Keratinocyte (primary cell): ENCODE measurements at regions not wholly inside any gene's neighbourhood (a gene's known extent, or its start where the extent isn't known, plus 50 kb on each side); places are given as distances from the start of the nearest gene placed in this dataset.

Experiments
- DNase-seq: peaks from one replicate; pipeline ENCODE4 v3.0.0-alpha.2; 2011; ENCODE audit warnings: low read depth, missing footprints, low spot score
- FAIRE-seq: peaks from 2 replicates; lab custom pipeline; 2011; peaks lifted over from hg19 to GRCh38; lab: Jason Lieb, UNC
- H2AFZ ChIP-seq: 2 replicates; pipeline ENCODE4 v1.6.0; 2012; ENCODE audit warnings: low read length, control low read depth, inconsistent platforms; ENCODE audit not compliant: control insufficient read depth
- H3K27ac ChIP-seq: 2 replicates; pipeline ENCODE4 v1.5.1; 2011; ENCODE audit warnings: low read length; ENCODE audit not compliant: control insufficient read depth, insufficient read depth
- H3K27me3 ChIP-seq: 3 replicates; pipeline ENCODE4 v1.6.0; 2011; ENCODE audit warnings: low read length; ENCODE audit not compliant: control insufficient read depth, insufficient read depth; ENCODE audit errors: extremely low read depth
- H3K36me3 ChIP-seq, 2 experiments: 2 replicates in 1 of 2; 3 replicates in 1 of 2; pipeline ENCODE4 v1.5.1; 2011; ENCODE audit warnings: low read length in 2 of 2, mild to moderate bottlenecking in 1 of 2; ENCODE audit not compliant: control insufficient read depth in 2 of 2, insufficient read depth in 2 of 2; ENCODE audit errors: extremely low read depth in 1 of 2
- H3K4me1 ChIP-seq: 3 replicates; pipeline ENCODE4 v1.5.1; 2011; ENCODE audit warnings: low read length; ENCODE audit not compliant: control insufficient read depth, insufficient read depth; ENCODE audit errors: extremely low read depth
- H3K4me2 ChIP-seq: 3 replicates; pipeline ENCODE4 v1.6.0; 2011; ENCODE audit warnings: low read depth, low read length; ENCODE audit not compliant: control insufficient read depth, insufficient read depth; ENCODE audit errors: extremely low read depth
- H3K4me3 ChIP-seq, 3 experiments: fragments of 200-600 bp in 1 of 3; sonication (generic) in 1 of 3; 2 replicates in 2 of 3; 3 replicates in 1 of 3; pipeline ENCODE4 v1.5.1; 2011 to 2016; ENCODE audit warnings: low read length in 3 of 3, mild to moderate bottlenecking in 3 of 3, control low read depth in 2 of 3, inconsistent platforms in 1 of 3, low read depth in 1 of 3, mixed read lengths in 1 of 3, mixed run types in 1 of 3, moderate library complexity in 1 of 3; ENCODE audit not compliant: control insufficient read depth in 2 of 3, insufficient read depth in 2 of 3; ENCODE audit errors: extremely low read depth in 1 of 3
- H3K79me2 ChIP-seq: 2 replicates; pipeline ENCODE4 v1.6.0; 2012; ENCODE audit warnings: low read length; ENCODE audit not compliant: control insufficient read depth, insufficient read depth
- H3K9ac ChIP-seq: 3 replicates; pipeline ENCODE4 v1.6.0; 2011; ENCODE audit warnings: low read length; ENCODE audit not compliant: control insufficient read depth, insufficient read depth; ENCODE audit errors: extremely low read depth
- H3K9me1 ChIP-seq: 3 replicates; pipeline ENCODE4 v1.6.0; 2011; ENCODE audit warnings: low read length; ENCODE audit not compliant: control insufficient read depth, insufficient read depth; ENCODE audit errors: extremely low read depth
- H3K9me3 ChIP-seq: 2 replicates; pipeline ENCODE4 v1.5.1; 2012; ENCODE audit warnings: low read depth, low read length; ENCODE audit not compliant: control insufficient read depth
- H4K20me1 ChIP-seq: 3 replicates; pipeline ENCODE4 v1.6.0; 2011; ENCODE audit warnings: low read length; ENCODE audit not compliant: control insufficient read depth, insufficient read depth; ENCODE audit errors: extremely low read depth
- CTCF ChIP-seq, 3 experiments: IDR thresholded peaks in 1 of 3; conservative IDR thresholded peaks in 1 of 3; optimal IDR thresholded peaks in 1 of 3; 2 replicates in 2 of 3; 3 replicates in 1 of 3; pipeline versions ENCODE3 to v1.5.1; 2011; ENCODE audit warnings: low read length in 3 of 3, mild to moderate bottlenecking in 3 of 3, moderate library complexity in 2 of 3, control low read depth in 1 of 3, inconsistent platforms in 1 of 3; ENCODE audit not compliant: insufficient read depth in 2 of 3; ENCODE audit errors: extremely low read depth in 1 of 3
- EZH2 ChIP-seq: IDR thresholded peaks from one replicate; pipeline ENCODE4 v1.6.1; 2012; ENCODE audit warnings: inconsistent platforms, mild to moderate bottlenecking, low read length, moderate library complexity
- dilution Hi-C: fragments of 300-500 bp; cut with MboI; formaldehyde crosslinking; loops from one replicate; pipeline ENCODE4 v1.7.0; 2020; ENCODE audit warnings: low sequenced_read_pairs; ENCODE audit not compliant: extremely low pct_ligation_motif_present

- no peak overlapping the region for H3K4me3 ChIP-seq
- no peaks in the 10 kb centered on the region for H3K4me1 ChIP-seq
- DNase-seq (no peak), FAIRE-seq (no peak)
- no peak overlapping the region for H2AFZ ChIP-seq
- no peak for TF ChIP-seq EZH2
- no peak overlapping the region for H3K27ac ChIP-seq
- H3K9me3 ChIP-seq = no peaks in the 10 kb centered on the region
- H3K79me2 ChIP-seq = no peaks in the 10 kb centered on the region
- H3K27me3 ChIP-seq = no peaks in the 10 kb centered on the region
- no peaks in the 10 kb centered on the region for H3K36me3 ChIP-seq
- dilution Hi-C loops = no loop called here
- no peak overlapping the region for H3K4me2 ChIP-seq
- no peak overlapping the region for H3K9ac ChIP-seq
- no peaks in the 10 kb centered on the region for H4K20me1 ChIP-seq
- no peaks in the 10 kb centered on the region for H3K9me1 ChIP-seq
Observed at GRCh38 chr11:45593992-45594391, 71.4 kb downstream of the CHST1 start.

GRCh38 chr11:45592636-45593035 is 72.8 kb downstream of the CHST1 start:
- Histone ChIP-seq H3K4me2 (no peak overlapping the region), H2AFZ (no peak overlapping the region), H3K4me3 (no peak overlapping the region), H3K4me1 (no peaks in the 10 kb centered on the region), H3K27ac (no peak overlapping the region), H4K20me1 (no peaks in the 10 kb centered on the region), H3K9me3 (no peaks in the 10 kb centered on the region), H3K9me1 (no peaks in the 10 kb centered on the region), H3K79me2 (no peaks in the 10 kb centered on the region), H3K36me3 (no peaks in the 10 kb centered on the region), H3K9ac (no peak overlapping the region), H3K27me3 (no peaks in the 10 kb centered on the region)
- dilution Hi-C loops = no loop called here
- FAIRE-seq (no peak), DNase-seq (no peak)
- TF ChIP-seq EZH2 (no peak), CTCF (optimal IDR thresholded peaks at IDR 0.05 in 1 of 3, IDR thresholded peaks at IDR 0.05 in 1 of 3, conservative IDR thresholded peaks at IDR 0.05 in 1 of 3; ENCODE audit: extremely low read depth in 1 of 3, insufficient read depth in 2 of 3, low read length in 3 of 3) (no peak)

- Histone ChIP-seq H3K4me2 (no peak overlapping the region), H3K27me3 (no peaks in the 10 kb centered on the region), H3K4me3 (no peak overlapping the region), H3K9me1 (no peaks in the 10 kb centered on the region), H3K79me2 (no peaks in the 10 kb centered on the region), H3K4me1 (no peaks in the 10 kb centered on the region), H3K9me3 (no peaks in the 10 kb centered on the region), H4K20me1 (no peaks in the 10 kb centered on the region), H3K27ac (no peak overlapping the region), H3K9ac (no peak overlapping the region), H2AFZ (no peak overlapping the region), H3K36me3 (no peaks in the 10 kb centered on the region)
- TF ChIP-seq EZH2 (no peak), CTCF (optimal IDR thresholded peaks at IDR 0.05 in 1 of 3, IDR thresholded peaks at IDR 0.05 in 1 of 3, conservative IDR thresholded peaks at IDR 0.05 in 1 of 3; ENCODE audit: extremely low read depth in 1 of 3, insufficient read depth in 2 of 3, low read length in 3 of 3) (no peak)
- dilution Hi-C loops = no loop called here
- no peak for FAIRE-seq
- DNase-seq = no peak
Observed at GRCh38 chr11:45590743-45591142, 74.7 kb downstream of the CHST1 start.
